Prostate gland (tissue), 2 donors: ENCODE measurements at regions not wholly inside any gene's neighbourhood (a gene's known extent, or its start where the extent isn't known, plus 50 kb on each side); places are given as distances from the start of the nearest gene placed in this dataset.

Source experiments
- CTCF ChIP-seq, 4 experiments: fragments of 200-600 bp in 2 of 4; fragments of 450-650 bp in 2 of 4; sonication (generic) in 2 of 4; IDR thresholded peaks; 1 replicate in 3 of 4; 2 replicates in 1 of 4; pipeline ENCODE4 v1.5.1; 2016 to 2019; ENCODE audit warnings: antibody characterized with exemption in 4 of 4, mild to moderate bottlenecking in 2 of 4, moderate library complexity in 2 of 4
- POLR2A ChIP-seq: fragments of 450-650 bp; IDR thresholded peaks from one replicate; pipeline ENCODE4 v1.6.1; 2016; ENCODE audit warnings: antibody characterized with exemption, mild to moderate bottlenecking
- POLR2AphosphoS5 ChIP-seq: sonication (generic); formaldehyde crosslinking; IDR thresholded peaks from one replicate; pipeline ENCODE4 v1.6.1; 2017; ENCODE audit warnings: antibody characterized with exemption

GRCh38 chr3:43843386-43843785, 152.6 kb downstream of the ABHD5 start:
- no peak for TF ChIP-seq CTCF (IDR thresholded peaks at IDR 0.05)
- TF ChIP-seq POLR2A: no peak
- no peak for TF ChIP-seq POLR2AphosphoS5
